ENCODE measurements at regions not wholly inside any gene's neighbourhood (a gene's known extent, or its start where the extent isn't known, plus 50 kb on each side); places are given as distances from the start of the nearest gene placed in this dataset.

- TF ChIP-seq CTCF (IDR thresholded peaks at IDR 0.05) (no peak), POLR2A (IDR thresholded peaks at IDR 0.05) (no peak)
Observed at GRCh38 chr2:19224486-19224885, 133.9 kb downstream of the OSR1 start.
